Upper lobe of left lung (tissue), 4 donors: ENCODE measurements at regions not wholly inside any gene's neighbourhood (a gene's known extent, or its start where the extent isn't known, plus 50 kb on each side); places are given as distances from the start of the nearest gene placed in this dataset.

Experiments
- CTCF ChIP-seq, 6 experiments: fragments of 450-650 bp in 4 of 6; fragments of 200-600 bp in 2 of 6; sonication (generic) in 2 of 6; IDR thresholded peaks; one replicate each; pipeline ENCODE4 v1.5.1; 2016 to 2019; ENCODE audit warnings: antibody characterized with exemption in 6 of 6
- EP300 ChIP-seq, 4 donors: sonication (generic); formaldehyde crosslinking; IDR thresholded peaks; one replicate each; pipeline ENCODE4 v1.5.1; 2017; ENCODE audit warnings: antibody characterized with exemption in 4 of 4, control low read depth in 2 of 4
- POLR2A ChIP-seq, 4 donors: fragments of 450-650 bp; IDR thresholded peaks; one replicate each; pipeline ENCODE4 v1.5.1; 2016 to 2017; ENCODE audit warnings: antibody characterized with exemption in 4 of 4, mild to moderate bottlenecking in 2 of 4
- POLR2AphosphoS5 ChIP-seq, 2 donors: sonication (generic); formaldehyde crosslinking; IDR thresholded peaks; one replicate each; pipeline ENCODE4 v1.5.1; 2017; ENCODE audit warnings: antibody characterized with exemption in 2 of 2

GRCh38 chr19:28150129-28150528 lies 1062.8 kb downstream of the UQCRFS1 start:
- TF ChIP-seq CTCF (IDR thresholded peaks at IDR 0.05), result no peak
- TF ChIP-seq POLR2A (IDR thresholded peaks at IDR 0.05), result no peak
- TF ChIP-seq POLR2AphosphoS5 (IDR thresholded peaks at IDR 0.05), result no peak
- no peak for TF ChIP-seq EP300 (IDR thresholded peaks at IDR 0.05)
